KMS-11 (cell line): ENCODE measurements at regions not wholly inside any gene's neighbourhood (a gene's known extent, or its start where the extent isn't known, plus 50 kb on each side); places are given as distances from the start of the nearest gene placed in this dataset.
"Not testable (repeated sequence)": the region's sequence is repeated elsewhere in the genome, so short reads cannot be mapped to it uniquely, and the experiment has no call there.

ENCODE experiments used
- H2AFZ ChIP-seq: fragments of 200-600 bp; sonication (generic); 2 replicates; pipeline ENCODE4 v1.6.1; 2016; ENCODE audit warnings: antibody characterized with exemption, mixed run types, low read depth
- H3K27ac ChIP-seq: fragments of 200-600 bp; sonication (generic); 2 replicates; pipeline ENCODE4 v1.6.1; 2016; ENCODE audit warnings: mild to moderate bottlenecking, mixed run types
- H3K27me3 ChIP-seq: fragments of 200-600 bp; sonication (generic); 2 replicates; pipeline ENCODE4 v1.6.1; 2017; ENCODE audit warnings: mild to moderate bottlenecking, low read depth, mixed run types, moderate library complexity; ENCODE audit not compliant: insufficient read depth
- H3K36me3 ChIP-seq: fragments of 200-600 bp; sonication (generic); 2 replicates; pipeline ENCODE4 v1.6.1; 2017; ENCODE audit warnings: mild to moderate bottlenecking, mixed run types; ENCODE audit not compliant: insufficient read depth
- H3K4me1 ChIP-seq: fragments of 200-600 bp; sonication (generic); 2 replicates; pipeline ENCODE4 v1.6.1; 2016; ENCODE audit warnings: mild to moderate bottlenecking, low read depth, mixed run types; ENCODE audit not compliant: poor library complexity, severe bottlenecking
- H3K4me2 ChIP-seq: fragments of 200-600 bp; sonication (generic); 2 replicates; pipeline ENCODE4 v1.7.0; 2016; ENCODE audit warnings: mild to moderate bottlenecking, mixed run types
- H3K4me3 ChIP-seq: fragments of 200-600 bp; sonication (generic); IDR thresholded peaks from 2 replicates; pipeline ENCODE4 v1.6.1; 2017; ENCODE audit warnings: low read depth, low read length, mixed read lengths; ENCODE audit not compliant: insufficient read depth
- H3K79me2 ChIP-seq: fragments of 200-600 bp; sonication (generic); 2 replicates; pipeline ENCODE4 v1.6.1; 2016; ENCODE audit warnings: low read depth, mixed run types; ENCODE audit not compliant: insufficient read depth
- H3K9ac ChIP-seq: fragments of 200-600 bp; sonication (generic); 2 replicates; pipeline ENCODE4 v1.6.1; 2016; ENCODE audit warnings: mild to moderate bottlenecking, mixed run types
- H4K20me1 ChIP-seq: fragments of 200-600 bp; sonication (generic); 2 replicates; pipeline ENCODE4 v1.6.1; 2016; ENCODE audit warnings: mild to moderate bottlenecking, mixed run types; ENCODE audit not compliant: insufficient read depth
- TF ChIP-seq, protein P1 (sequence below): fragments of 200-600 bp; sonication (generic); conservative IDR thresholded peaks from 2 replicates; pipeline ENCODE4 v1.6.1; 2017; ENCODE audit warnings: low read depth, mild to moderate bottlenecking, antibody characterized with exemption, low read length, moderate library complexity, mixed read lengths

DNA sequence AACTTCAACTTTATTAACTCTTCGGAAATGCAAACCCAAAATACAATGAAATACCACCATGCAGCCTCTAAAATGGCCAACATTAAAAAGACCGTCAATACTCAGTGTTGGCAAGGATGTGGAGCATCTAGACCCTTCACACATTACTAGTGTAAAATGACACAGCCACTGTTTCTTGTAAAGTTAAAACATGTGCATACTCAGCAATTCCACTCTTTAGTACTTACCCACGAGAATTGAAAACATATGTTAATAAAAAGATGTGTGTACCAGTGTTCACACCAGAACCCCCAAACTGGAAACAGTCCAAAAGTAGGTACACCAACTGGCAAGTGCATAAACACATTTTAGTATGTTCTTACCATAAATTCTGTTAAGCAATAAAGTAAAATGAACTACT, 294.7 kb downstream of the PLK2 start:
- no peak overlapping the region for H3K9ac ChIP-seq
- H3K4me2 ChIP-seq, result no peak overlapping the region
- H3K27ac ChIP-seq, result no peak overlapping the region
- TF ChIP-seq, protein P1, sequence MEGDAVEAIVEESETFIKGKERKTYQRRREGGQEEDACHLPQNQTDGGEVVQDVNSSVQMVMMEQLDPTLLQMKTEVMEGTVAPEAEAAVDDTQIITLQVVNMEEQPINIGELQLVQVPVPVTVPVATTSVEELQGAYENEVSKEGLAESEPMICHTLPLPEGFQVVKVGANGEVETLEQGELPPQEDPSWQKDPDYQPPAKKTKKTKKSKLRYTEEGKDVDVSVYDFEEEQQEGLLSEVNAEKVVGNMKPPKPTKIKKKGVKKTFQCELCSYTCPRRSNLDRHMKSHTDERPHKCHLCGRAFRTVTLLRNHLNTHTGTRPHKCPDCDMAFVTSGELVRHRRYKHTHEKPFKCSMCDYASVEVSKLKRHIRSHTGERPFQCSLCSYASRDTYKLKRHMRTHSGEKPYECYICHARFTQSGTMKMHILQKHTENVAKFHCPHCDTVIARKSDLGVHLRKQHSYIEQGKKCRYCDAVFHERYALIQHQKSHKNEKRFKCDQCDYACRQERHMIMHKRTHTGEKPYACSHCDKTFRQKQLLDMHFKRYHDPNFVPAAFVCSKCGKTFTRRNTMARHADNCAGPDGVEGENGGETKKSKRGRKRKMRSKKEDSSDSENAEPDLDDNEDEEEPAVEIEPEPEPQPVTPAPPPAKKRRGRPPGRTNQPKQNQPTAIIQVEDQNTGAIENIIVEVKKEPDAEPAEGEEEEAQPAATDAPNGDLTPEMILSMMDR, result no peak
- no peaks in the 10 kb centered on the region for H3K36me3 ChIP-seq
- H4K20me1 ChIP-seq, result no peaks in the 10 kb centered on the region
- H2AFZ ChIP-seq, result no peak overlapping the region
- H3K27me3 ChIP-seq, result no peaks in the 10 kb centered on the region
- no peaks in the 10 kb centered on the region for H3K79me2 ChIP-seq
- no peak overlapping the region for H3K4me3 ChIP-seq
- no peaks in the 10 kb centered on the region for H3K4me1 ChIP-seq

DNA sequence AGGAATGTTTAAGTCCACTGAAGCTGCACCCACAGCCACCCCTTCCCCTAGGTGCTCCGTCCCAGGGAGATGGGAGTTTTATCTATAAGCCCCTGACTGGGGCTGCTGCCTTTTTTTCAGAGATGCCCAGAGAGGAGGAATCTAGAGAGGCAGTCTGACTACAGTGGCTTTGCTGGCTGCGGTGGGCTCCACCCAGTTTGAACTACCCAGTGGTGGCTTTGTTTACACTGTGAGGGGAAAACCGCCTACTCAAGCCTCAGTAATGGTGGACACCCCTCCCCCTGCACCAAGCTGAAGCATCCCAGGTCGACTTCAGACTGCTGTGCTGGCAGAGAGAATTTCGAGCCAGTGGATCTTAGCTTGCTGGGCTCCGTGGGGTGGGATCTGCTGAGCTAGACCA, 298.0 kb downstream of the PLK2 start:
- H3K4me1 ChIP-seq, H3K36me3 ChIP-seq, H3K4me2 ChIP-seq, H3K4me3 ChIP-seq, H3K27me3 ChIP-seq, H2AFZ ChIP-seq, H3K79me2 ChIP-seq, H3K27ac ChIP-seq, H4K20me1 ChIP-seq, H3K9ac ChIP-seq: not testable (repeated sequence)

DNA sequence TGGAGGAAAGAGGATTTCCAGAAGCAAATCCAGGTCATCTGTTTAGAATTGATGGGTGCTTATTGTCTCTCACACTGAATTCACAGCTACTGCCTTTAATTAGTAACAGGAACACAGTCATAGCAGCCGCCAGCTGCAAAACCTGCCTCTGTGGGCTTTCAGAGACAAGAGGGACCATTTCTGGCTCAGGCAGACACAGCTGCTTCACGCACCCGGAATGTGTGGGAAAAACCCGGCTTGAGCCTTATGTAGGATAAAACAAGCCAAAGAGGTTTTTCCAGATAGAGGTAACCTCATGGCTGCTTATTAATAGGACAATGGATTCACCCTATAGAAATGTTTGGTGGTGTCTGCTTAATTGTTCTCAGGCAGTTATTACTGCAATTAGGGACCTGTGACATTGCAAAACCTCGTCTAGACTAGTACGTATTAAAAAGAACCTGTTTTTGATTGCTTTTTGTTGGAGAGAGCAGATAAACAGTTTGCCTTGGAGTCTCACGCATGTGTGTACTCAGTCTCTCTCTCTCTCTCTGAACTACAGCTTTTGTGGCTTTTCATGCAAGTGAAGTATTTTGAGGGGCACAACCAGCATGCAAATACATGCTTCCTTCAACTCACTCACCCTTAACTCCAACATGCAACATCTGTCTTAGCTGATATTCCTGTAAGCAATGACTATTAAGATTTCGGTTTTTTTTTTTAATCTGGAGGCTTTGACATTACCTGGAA, 302.7 kb downstream of the PLK2 start:
- Histone ChIP-seq H3K79me2 (no peaks in the 10 kb centered on the region), H3K4me3 (no peak overlapping the region), H3K36me3 (no peaks in the 10 kb centered on the region), H3K4me1 (no peaks in the 10 kb centered on the region), H2AFZ (no peak overlapping the region), H3K9ac (no peak overlapping the region), H4K20me1 (no peaks in the 10 kb centered on the region), H3K4me2 (no peak overlapping the region), H3K27ac (no peak overlapping the region), H3K27me3 (no peaks in the 10 kb centered on the region)
- TF ChIP-seq, protein P1, result no peak

DNA sequence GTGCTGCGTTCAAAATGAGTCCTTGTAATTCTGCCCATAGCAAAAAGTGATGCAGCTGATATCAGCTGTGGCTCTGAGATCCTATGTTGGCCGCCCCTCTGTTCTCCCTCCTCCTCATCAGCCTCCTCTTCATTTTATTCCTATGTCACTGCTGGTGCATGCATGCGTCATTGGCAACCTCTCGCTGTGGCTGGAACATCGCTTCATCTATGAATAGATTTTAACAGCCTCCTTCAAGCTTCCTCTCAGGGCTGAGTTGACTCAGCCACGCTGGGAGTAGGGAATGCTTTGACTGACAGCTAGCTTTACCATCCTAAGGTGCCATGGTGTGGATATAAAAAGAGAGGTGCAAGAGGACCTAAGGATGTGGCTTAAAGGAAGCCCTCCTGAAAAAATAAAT, 303.5 kb downstream of the PLK2 start:
- TF ChIP-seq, protein P1, result no peak
- no peak overlapping the region for H3K4me2 ChIP-seq

DNA sequence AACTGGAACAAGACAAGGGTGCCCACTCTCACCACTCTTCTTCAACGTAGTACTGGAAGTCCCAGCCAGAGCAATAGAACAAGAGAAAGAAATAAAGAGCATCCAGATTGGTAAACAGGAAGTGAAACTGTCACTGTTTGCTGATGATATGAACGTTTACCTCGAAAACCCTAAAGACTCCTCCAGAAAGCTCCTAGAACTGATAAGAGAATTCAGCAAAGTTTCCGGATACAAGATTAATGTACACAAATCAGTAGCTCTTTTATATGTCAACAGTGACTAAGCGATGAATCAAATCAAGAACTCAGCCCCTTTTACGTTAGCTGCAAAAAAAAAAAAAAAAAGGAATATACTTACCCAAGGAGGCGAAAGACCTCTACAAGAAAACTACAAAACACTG, 306.6 kb downstream of the PLK2 start:
- no peaks in the 10 kb centered on the region for H3K79me2 ChIP-seq
- H4K20me1 ChIP-seq, result no peaks in the 10 kb centered on the region
- H3K27me3 ChIP-seq, result no peaks in the 10 kb centered on the region
- no peak overlapping the region for H3K4me3 ChIP-seq
- H3K4me1 ChIP-seq, result no peaks in the 10 kb centered on the region
- TF ChIP-seq, protein P1, result no peak
- no peak overlapping the region for H3K4me2 ChIP-seq
- H2AFZ ChIP-seq, result no peak overlapping the region
- no peak overlapping the region for H3K27ac ChIP-seq
- no peak overlapping the region for H3K9ac ChIP-seq
- H3K36me3 ChIP-seq, result no peaks in the 10 kb centered on the region

More for the DNA sequence above, 303.5 kb downstream of the PLK2 start:
- H3K27ac ChIP-seq, result no peak overlapping the region
- no peaks in the 10 kb centered on the region for H3K27me3 ChIP-seq
- no peak overlapping the region for H2AFZ ChIP-seq
- H3K4me1 ChIP-seq, result no peaks in the 10 kb centered on the region
- no peaks in the 10 kb centered on the region for H3K79me2 ChIP-seq
- no peak overlapping the region for H3K4me3 ChIP-seq
- no peak overlapping the region for H3K9ac ChIP-seq
- H3K36me3 ChIP-seq, result no peaks in the 10 kb centered on the region
- no peaks in the 10 kb centered on the region for H4K20me1 ChIP-seq
